NCI-H1417 (cell line): ENCODE measurements at regions not wholly inside any gene's neighbourhood (a gene's known extent, or its start where the extent isn't known, plus 50 kb on each side); places are given as distances from the start of the nearest gene placed in this dataset.

Source experiments
- DNase-seq, 3 experiments: peaks; one replicate each; lab custom pipeline; 2025; lab: John Stamatoyannopoulos, UW

- no peak for DNase-seq
These were observed 888.3 kb upstream of the NR2F2 start for GRCh38 chr15:95442107-95442719.

- peak in 1 of 3 experiments; percentile 12 for DNase-seq
These were observed 885.6 kb upstream of the NR2F2 start for GRCh38 chr15:95444860-95445259.

GRCh38 chr15:95446854-95447253 lies 883.6 kb upstream of the NR2F2 start:
- no peak for DNase-seq

- no peak for DNase-seq
These were observed 883.0 kb upstream of the NR2F2 start for GRCh38 chr15:95447486-95447885.

- DNase-seq: no peak
These were observed 881.8 kb upstream of the NR2F2 start for GRCh38 chr15:95448531-95449229.

GRCh38 chr15:95449230-95449628 lies 881.3 kb upstream of the NR2F2 start:
- no peak for DNase-seq

GRCh38 chr15:95450413-95450812 lies 880.1 kb upstream of the NR2F2 start:
- no peak for DNase-seq

GRCh38 chr15:95451938-95452337 lies 878.6 kb upstream of the NR2F2 start:
- no peak for DNase-seq

- peak in 2 of 3 experiments; percentile 38 to 84 for DNase-seq
These were observed 875.9 kb upstream of the NR2F2 start for GRCh38 chr15:95454403-95455262.

GRCh38 chr15:95457520-95457919 lies 873.0 kb upstream of the NR2F2 start:
- no peak for DNase-seq

- DNase-seq: no peak
These were observed 871.8 kb upstream of the NR2F2 start for GRCh38 chr15:95458721-95459120.

GRCh38 chr15:95459273-95459672 lies 871.2 kb upstream of the NR2F2 start:
- DNase-seq: no peak

GRCh38 chr15:95464509-95464908 lies 866.0 kb upstream of the NR2F2 start:
- DNase-seq: no peak

GRCh38 chr15:95468820-95469219 lies 861.7 kb upstream of the NR2F2 start:
- no peak for DNase-seq

GRCh38 chr15:95469496-95470000 lies 861.0 kb upstream of the NR2F2 start:
- DNase-seq: no peak

GRCh38 chr15:95470529-95470928 lies 860.0 kb upstream of the NR2F2 start:
- DNase-seq: no peak

- no peak for DNase-seq
These were observed 859.4 kb upstream of the NR2F2 start for GRCh38 chr15:95470997-95471689.

GRCh38 chr15:95471690-95472086 lies 858.8 kb upstream of the NR2F2 start:
- no peak for DNase-seq

- DNase-seq: no peak
These were observed 855.4 kb upstream of the NR2F2 start for GRCh38 chr15:95475067-95475466.

GRCh38 chr15:95479308-95479707 lies 851.2 kb upstream of the NR2F2 start:
- peak in 1 of 3 experiments; percentile 20 for DNase-seq

- DNase-seq: no peak
These were observed 845.1 kb upstream of the NR2F2 start for GRCh38 chr15:95485367-95485766.

- DNase-seq: no peak
These were observed 844.3 kb upstream of the NR2F2 start for GRCh38 chr15:95486224-95486623.
